ENCODE measurements at regions not wholly inside any gene's neighbourhood (a gene's known extent, or its start where the extent isn't known, plus 50 kb on each side); places are given as distances from the start of the nearest gene placed in this dataset.

DNA sequence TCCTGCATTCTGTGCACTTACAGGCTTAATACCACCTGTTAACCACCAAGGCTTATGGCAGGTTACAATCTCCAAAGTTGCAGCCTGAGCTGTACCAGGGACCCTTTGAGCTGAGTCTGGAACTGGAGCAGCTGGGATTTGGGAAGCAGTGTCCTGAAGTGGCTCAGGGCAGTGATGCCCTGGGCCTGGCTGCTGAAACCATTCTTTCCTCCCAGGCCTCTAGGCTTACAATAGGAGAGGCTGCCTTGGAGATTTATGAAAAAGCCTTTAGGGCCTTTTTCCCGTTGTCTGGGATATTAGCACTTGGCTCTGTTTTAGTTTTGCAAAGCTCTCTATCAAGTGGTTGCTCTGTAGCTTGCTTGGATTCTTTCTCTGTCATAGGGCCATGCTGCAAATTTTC, 154.3 kb upstream of the CASK start:
- Mint-ChIP-seq H3K9me3 (no peaks in the 10 kb centered on the region), H3K27ac (no peak overlapping the region), H3K4me3 (no peak overlapping the region), H3K4me1 (ENCODE audit: low read depth) (no peaks in the 10 kb centered on the region), H3K27me3 (no peaks in the 10 kb centered on the region), H3K36me3 (ENCODE audit: low read depth) (no peaks in the 10 kb centered on the region)
- Histone ChIP-seq H3K4me3 (ENCODE audit: low read length) (no peak overlapping the region), H3K36me3 (ENCODE audit: insufficient read depth, low read length) (no peaks in the 10 kb centered on the region), H3K9me3 (ENCODE audit: control insufficient read depth in 1 of 2, insufficient read depth in 1 of 2, low read length in 2 of 2) (no peaks in the 10 kb centered on the region), H3K27me3 (ENCODE audit: control insufficient read depth in 1 of 2, insufficient read depth in 2 of 2, low read length in 2 of 2) (no peaks in the 10 kb centered on the region), H3K4me1 (ENCODE audit: insufficient read depth, low read length) (no peaks in the 10 kb centered on the region), H3K27ac (ENCODE audit: low read depth in 1 of 2, low read length in 2 of 2) (no peak overlapping the region)
- CTCF ChIA-PET, result no interaction called here
- ATAC-seq (ENCODE audit: poor library complexity) (no peak), DNase-seq (no peak)
- POLR2A ChIA-PET, result no interaction called here
- intact Hi-C loops (cut with DNase I, micrococcal nuclease), result no loop called here
- TF ChIP-seq, protein P1, sequence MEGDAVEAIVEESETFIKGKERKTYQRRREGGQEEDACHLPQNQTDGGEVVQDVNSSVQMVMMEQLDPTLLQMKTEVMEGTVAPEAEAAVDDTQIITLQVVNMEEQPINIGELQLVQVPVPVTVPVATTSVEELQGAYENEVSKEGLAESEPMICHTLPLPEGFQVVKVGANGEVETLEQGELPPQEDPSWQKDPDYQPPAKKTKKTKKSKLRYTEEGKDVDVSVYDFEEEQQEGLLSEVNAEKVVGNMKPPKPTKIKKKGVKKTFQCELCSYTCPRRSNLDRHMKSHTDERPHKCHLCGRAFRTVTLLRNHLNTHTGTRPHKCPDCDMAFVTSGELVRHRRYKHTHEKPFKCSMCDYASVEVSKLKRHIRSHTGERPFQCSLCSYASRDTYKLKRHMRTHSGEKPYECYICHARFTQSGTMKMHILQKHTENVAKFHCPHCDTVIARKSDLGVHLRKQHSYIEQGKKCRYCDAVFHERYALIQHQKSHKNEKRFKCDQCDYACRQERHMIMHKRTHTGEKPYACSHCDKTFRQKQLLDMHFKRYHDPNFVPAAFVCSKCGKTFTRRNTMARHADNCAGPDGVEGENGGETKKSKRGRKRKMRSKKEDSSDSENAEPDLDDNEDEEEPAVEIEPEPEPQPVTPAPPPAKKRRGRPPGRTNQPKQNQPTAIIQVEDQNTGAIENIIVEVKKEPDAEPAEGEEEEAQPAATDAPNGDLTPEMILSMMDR (IDR thresholded peaks at IDR 0.05), result no peak

DNA sequence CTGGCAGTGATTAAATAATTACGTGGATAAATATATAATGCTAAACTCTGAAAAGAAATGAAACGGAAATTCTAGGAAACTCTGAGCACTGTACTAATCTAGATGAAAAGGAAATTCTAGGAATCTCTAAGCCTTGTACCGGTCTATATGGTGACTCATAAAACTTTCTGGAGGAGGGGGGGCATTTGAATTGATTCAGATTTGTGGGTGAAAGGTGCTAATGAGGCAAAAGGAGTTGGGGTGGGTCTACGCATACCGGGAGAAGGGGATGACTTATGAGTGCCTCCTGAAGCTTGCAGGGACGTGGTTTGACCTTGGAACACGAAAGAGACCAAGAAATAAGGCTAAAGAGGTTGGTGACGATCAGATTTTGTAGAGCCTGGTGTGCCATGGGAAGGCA, 151.7 kb upstream of the CASK start:
- Mint-ChIP-seq H3K36me3 (ENCODE audit: low read depth) (no peaks in the 10 kb centered on the region), H3K4me1 (ENCODE audit: low read depth) (no peaks in the 10 kb centered on the region), H3K9me3 (no peaks in the 10 kb centered on the region), H3K27me3 (no peaks in the 10 kb centered on the region), H3K4me3 (no peak overlapping the region), H3K27ac (no peak overlapping the region)
- Histone ChIP-seq H3K27me3 (ENCODE audit: control insufficient read depth in 1 of 2, insufficient read depth in 2 of 2, low read length in 2 of 2) (no peaks in the 10 kb centered on the region), H3K27ac (ENCODE audit: low read depth in 1 of 2, low read length in 2 of 2) (no peak overlapping the region), H3K4me1 (ENCODE audit: insufficient read depth, low read length) (no peaks in the 10 kb centered on the region), H3K9me3 (ENCODE audit: control insufficient read depth in 1 of 2, insufficient read depth in 1 of 2, low read length in 2 of 2) (no peaks in the 10 kb centered on the region), H3K36me3 (ENCODE audit: insufficient read depth, low read length) (no peaks in the 10 kb centered on the region), H3K4me3 (ENCODE audit: low read length) (no peak overlapping the region)
- intact Hi-C loops (cut with DNase I, micrococcal nuclease), result no loop called here
- ChIA-PET POLR2A (no interaction called here), CTCF (no interaction called here)
- TF ChIP-seq, protein P1 (IDR thresholded peaks at IDR 0.05), result no peak
- ATAC-seq (ENCODE audit: poor library complexity), result no peak
- no peak for DNase-seq

DNA sequence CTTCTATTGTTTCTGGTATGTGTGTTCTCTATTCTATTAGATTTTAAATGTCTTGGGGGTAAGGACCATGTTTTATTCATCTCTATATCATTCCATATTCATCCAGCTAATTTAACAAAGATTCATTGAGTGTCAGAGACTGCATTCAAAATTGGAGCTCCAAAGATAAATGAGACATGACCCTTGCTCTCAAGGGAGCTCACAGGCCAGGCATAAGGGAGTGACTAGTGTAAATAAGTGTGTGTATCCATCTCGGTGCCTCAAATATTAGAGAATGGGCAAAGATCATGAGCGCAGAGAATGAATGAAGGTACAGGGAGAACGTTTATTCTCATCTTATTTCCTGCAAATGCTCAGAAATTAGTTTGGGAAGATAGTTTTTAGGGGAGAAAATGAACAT, 150.1 kb upstream of the CASK start:
- Histone ChIP-seq H3K9me3 (ENCODE audit: control insufficient read depth in 1 of 2, insufficient read depth in 1 of 2, low read length in 2 of 2) (no peaks in the 10 kb centered on the region), H3K4me1 (ENCODE audit: insufficient read depth, low read length) (no peaks in the 10 kb centered on the region), H3K4me3 (ENCODE audit: low read length) (no peak overlapping the region), H3K36me3 (ENCODE audit: insufficient read depth, low read length) (no peaks in the 10 kb centered on the region), H3K27ac (ENCODE audit: low read depth in 1 of 2, low read length in 2 of 2) (no peak overlapping the region), H3K27me3 (ENCODE audit: control insufficient read depth in 1 of 2, insufficient read depth in 2 of 2, low read length in 2 of 2) (no peaks in the 10 kb centered on the region)
- ChIA-PET CTCF (no interaction called here), POLR2A (no interaction called here)
- Mint-ChIP-seq H3K9me3 (no peaks in the 10 kb centered on the region), H3K27ac (no peak overlapping the region), H3K27me3 (no peaks in the 10 kb centered on the region), H3K4me1 (ENCODE audit: low read depth) (no peaks in the 10 kb centered on the region), H3K4me3 (no peak overlapping the region), H3K36me3 (ENCODE audit: low read depth) (no peaks in the 10 kb centered on the region)
- DNase-seq (no peak), ATAC-seq (ENCODE audit: poor library complexity) (no peak)
- TF ChIP-seq, protein P1 (IDR thresholded peaks at IDR 0.05), result no peak
- intact Hi-C loops (cut with DNase I, micrococcal nuclease), result no loop called here

Data from CD4-positive, alpha-beta T cell (primary cell).